Chondrocyte (in vitro differentiated cells): ENCODE measurements at regions not wholly inside any gene's neighbourhood (a gene's known extent, or its start where the extent isn't known, plus 50 kb on each side); places are given as distances from the start of the nearest gene placed in this dataset.

Source experiments
- DNase-seq: peaks from one replicate; pipeline ENCODE4 v3.0.0; 2021; ENCODE audit warnings: mixed read lengths, low spot score
- H3K27ac Mint-ChIP-seq: one replicate; pipeline ENCODE4 v1.8.0; 2021; ENCODE audit warnings: mild to moderate bottlenecking, moderate library complexity, mixed read lengths; ENCODE audit not compliant: unreplicated experiment
- H3K27me3 Mint-ChIP-seq: 2 replicates; pipeline ENCODE4 v1.8.0; 2021; ENCODE audit warnings: low read depth, mixed read lengths
- H3K36me3 Mint-ChIP-seq: 2 replicates; pipeline ENCODE4 v1.8.0; 2021; ENCODE audit warnings: low read depth, mixed read lengths
- H3K4me1 Mint-ChIP-seq: 2 replicates; pipeline ENCODE4 v1.8.0; 2021; ENCODE audit warnings: low read depth, mild to moderate bottlenecking, mixed read lengths
- H3K4me3 Mint-ChIP-seq: one replicate; pipeline ENCODE4 v1.8.0; 2021; ENCODE audit warnings: mild to moderate bottlenecking, moderate library complexity, mixed read lengths; ENCODE audit not compliant: unreplicated experiment
- H3K9me3 Mint-ChIP-seq: 2 replicates; pipeline ENCODE4 v1.8.0; 2021; ENCODE audit warnings: low read depth, mixed read lengths
- CTCF ChIP-seq: fragments of 200-600 bp; sonication (generic); IDR thresholded peaks from 2 replicates; pipeline ENCODE4 v1.5.0; 2021; ENCODE audit warnings: antibody characterized with exemption, mild to moderate bottlenecking, moderate library complexity

- Mint-ChIP-seq H3K4me1 (no peaks in the 10 kb centered on the region), H3K36me3 (no peaks in the 10 kb centered on the region), H3K4me3 (no peak overlapping the region), H3K27me3 (peaks cover 2% of the 10 kb centered on the region), H3K27ac (no peak overlapping the region), H3K9me3 (no peaks in the 10 kb centered on the region)
- DNase-seq, result no peak
- TF ChIP-seq CTCF, result no peak
These were observed 225.5 kb upstream of the SAMSN1 start for GRCh38 chr21:14771593-14771992.

GRCh38 chr21:14768042-14768441 is 221.9 kb upstream of the SAMSN1 start:
- Mint-ChIP-seq H3K27me3 (peaks cover 2% of the 10 kb centered on the region), H3K27ac (no peak overlapping the region), H3K4me1 (no peaks in the 10 kb centered on the region), H3K36me3 (no peaks in the 10 kb centered on the region), H3K4me3 (no peak overlapping the region), H3K9me3 (peaks cover 2% of the 10 kb centered on the region)
- no peak for DNase-seq
- TF ChIP-seq CTCF, result no peak

- peaks cover 2% of the 10 kb centered on the region for H3K27me3 Mint-ChIP-seq
- TF ChIP-seq CTCF, result no peak
- H3K9me3 Mint-ChIP-seq, result peaks cover 2% of the 10 kb centered on the region
- no peaks in the 10 kb centered on the region for H3K36me3 Mint-ChIP-seq
- DNase-seq, result no peak
- H3K4me1 Mint-ChIP-seq, result no peaks in the 10 kb centered on the region
- H3K27ac Mint-ChIP-seq, result no peak overlapping the region
- H3K4me3 Mint-ChIP-seq, result no peak overlapping the region
These were observed 221.2 kb upstream of the SAMSN1 start for GRCh38 chr21:14767192-14767852.

- Mint-ChIP-seq H3K4me1 (no peaks in the 10 kb centered on the region), H3K27me3 (peaks cover 2% of the 10 kb centered on the region), H3K4me3 (no peak overlapping the region), H3K36me3 (no peaks in the 10 kb centered on the region), H3K9me3 (peaks cover 2% of the 10 kb centered on the region), H3K27ac (no peak overlapping the region)
- TF ChIP-seq CTCF, result no peak
- no peak for DNase-seq
These were observed 220.1 kb upstream of the SAMSN1 start for GRCh38 chr21:14766241-14766640.

GRCh38 chr21:14763695-14764064 is 217.6 kb upstream of the SAMSN1 start:
- TF ChIP-seq CTCF, result no peak
- H3K9me3 Mint-ChIP-seq, result peaks cover 14% of the 10 kb centered on the region

More at GRCh38 chr21:14763695-14764064, 217.6 kb upstream of the SAMSN1 start:
- H3K4me1 Mint-ChIP-seq, result no peaks in the 10 kb centered on the region
- H3K27me3 Mint-ChIP-seq, result peaks cover 2% of the 10 kb centered on the region
- no peak for DNase-seq
- H3K4me3 Mint-ChIP-seq, result no peak overlapping the region
- H3K36me3 Mint-ChIP-seq, result no peaks in the 10 kb centered on the region
- H3K27ac Mint-ChIP-seq, result no peak overlapping the region
